PC-3 (cell line): ENCODE measurements at regions not wholly inside any gene's neighbourhood (a gene's known extent, or its start where the extent isn't known, plus 50 kb on each side); places are given as distances from the start of the nearest gene placed in this dataset.

Experiments
- ATAC-seq: fragments of 200-7000 bp; cut with Tn5 transposase; 2 replicates; pipeline ENCODE4 v1.9.1; 2020; ENCODE audit warnings: mild to moderate bottlenecking, moderate library complexity
- BruUV-seq: library from RNA; stranded (reverse); fragments of 400-500 nt; replicated peaks from 2 replicates; lab custom pipeline; 2021; lab: Mats Ljungman, UMichigan
- CTCF ChIA-PET: fragments of 300-600 bp; sonication (Branson Sonifier 250); formaldehyde crosslinking; loops from one replicate; lab custom pipeline; 2022; ENCODE audit warnings: antibody characterized with exemption; lab: Charles Lee
- POLR2A ChIA-PET: fragments of 300-600 bp; sonication (Branson Sonifier 250); formaldehyde crosslinking; loops from one replicate; lab custom pipeline; 2022; ENCODE audit warnings: antibody characterized with exemption; ENCODE audit not compliant: unreplicated experiment; lab: Charles Lee
- DNase-seq: peaks from one replicate; pipeline ENCODE4 v3.0.0-alpha.2; 2015
- H2AFZ ChIP-seq: fragments of 300-600 bp; sonication (generic); 2 replicates; pipeline ENCODE4 v1.6.0; 2016; ENCODE audit warnings: antibody characterized with exemption, low read length
- H3F3A ChIP-seq: fragments of 300-600 bp; sonication (generic); one replicate; pipeline ENCODE4 v1.6.0; 2017; ENCODE audit warnings: antibody characterized with exemption, low read length, control low read depth, mild to moderate bottlenecking; ENCODE audit not compliant: unreplicated experiment
- H3K27ac ChIP-seq: fragments of 300-600 bp; sonication (generic); 2 replicates; pipeline ENCODE4 v1.5.1; 2016; ENCODE audit warnings: mild to moderate bottlenecking, low read length
- H3K27me3 ChIP-seq: fragments of 300-600 bp; sonication (generic); 2 replicates; pipeline ENCODE4 v1.6.1; 2016; ENCODE audit warnings: low read length, mixed read lengths
- H3K36me3 ChIP-seq: fragments of 300-600 bp; sonication (generic); 2 replicates; pipeline ENCODE4 v1.6.1; 2016; ENCODE audit warnings: low read depth, mixed run types, low read length, mixed read lengths
- H3K4me1 ChIP-seq: fragments of 300-600 bp; sonication (generic); 2 replicates; pipeline ENCODE4 v1.5.1; 2016; ENCODE audit warnings: low read length; ENCODE audit not compliant: insufficient read depth
- H3K4me2 ChIP-seq: fragments of 300-600 bp; sonication (generic); 2 replicates; pipeline ENCODE4 v1.6.0; 2016; ENCODE audit warnings: low read length
- H3K4me3 ChIP-seq: fragments of 300-600 bp; sonication (generic); 2 replicates; pipeline ENCODE4 v1.5.1; 2016; ENCODE audit warnings: mild to moderate bottlenecking, low read length, mixed read lengths
- H3K79me2 ChIP-seq: fragments of 300-600 bp; sonication (generic); 2 replicates; pipeline ENCODE4 v1.6.1; 2017; ENCODE audit warnings: low read length, mixed read lengths
- H3K9ac ChIP-seq: fragments of 300-600 bp; sonication (generic); 2 replicates; pipeline ENCODE4 v1.6.0; 2016; ENCODE audit warnings: mild to moderate bottlenecking, low read length
- H3K9me2 ChIP-seq: fragments of 300-600 bp; sonication (generic); replicated peaks from 2 replicates; pipeline ENCODE4 v1.6.1; 2016; ENCODE audit warnings: mixed run types, low read length, mixed read lengths
- H3K9me3 ChIP-seq: fragments of 300-600 bp; sonication (generic); 2 replicates; pipeline ENCODE4 v1.6.1; 2016; ENCODE audit warnings: low read length, mixed read lengths
- H4K20me1 ChIP-seq: fragments of 300-600 bp; sonication (generic); 2 replicates; pipeline ENCODE4 v1.6.1; 2016; ENCODE audit warnings: low read length, mixed read lengths
- CTCF ChIP-seq: fragments of 300-600 bp; sonication (generic); conservative IDR thresholded peaks from 2 replicates; pipeline ENCODE4 v1.5.1; 2017; ENCODE audit warnings: antibody characterized with exemption, low read depth, mild to moderate bottlenecking, low read length
- EZH2 ChIP-seq: fragments of 300-600 bp; sonication (generic); IDR thresholded peaks from one replicate; pipeline ENCODE4 v1.6.1; 2017; ENCODE audit warnings: antibody characterized with exemption, mild to moderate bottlenecking, low read length; ENCODE audit not compliant: unreplicated experiment
- EZH2phosphoT487 ChIP-seq: fragments of 300-600 bp; sonication (generic); IDR thresholded peaks from 2 replicates; pipeline ENCODE4 v1.6.1; 2018; ENCODE audit warnings: mild to moderate bottlenecking, antibody characterized with exemption, low read length, borderline replicate concordance
- intact Hi-C: fragments of 100-400 bp; cut with micrococcal nuclease; formaldehyde crosslinking; loops from 2 replicates; pipeline ENCODE4 v1.9.0; 2023

GRCh38 chr12:60714141-60714900, 1118.5 kb downstream of the SLC16A7 start:
- Histone ChIP-seq H2AFZ (no peak overlapping the region), H3K9me3 (no peaks in the 10 kb centered on the region), H4K20me1 (no peaks in the 10 kb centered on the region), H3K4me2 (no peak overlapping the region), H3K9me2 (no peaks in the 10 kb centered on the region), H3K27ac (no peak overlapping the region), H3K4me1 (peaks cover 11% of the 10 kb centered on the region), H3K79me2 (no peaks in the 10 kb centered on the region), H3K36me3 (no peaks in the 10 kb centered on the region), H3F3A (no peaks in the 10 kb centered on the region), H3K9ac (no peak overlapping the region), H3K27me3 (no peaks in the 10 kb centered on the region), H3K4me3 (no peak overlapping the region)
- no peak for DNase-seq
- ChIA-PET CTCF (no interaction called here), POLR2A (interaction anchor here (0.5 kb wide), 1 partner anchor 11 kb away, joined by 8 read pairs; no protein-coding TSS in a partner anchor)
- no peak for ATAC-seq
- TF ChIP-seq EZH2 = no peak
- TF ChIP-seq CTCF = no peak
- no peak for TF ChIP-seq EZH2phosphoT487
- no TSS peak for BruUV-seq
- intact Hi-C loops = loop anchor here (5.0 to 10.0 kb wide), 2 partner anchors 260 to 738 kb away; no protein-coding TSS in a partner anchor

GRCh38 chr12:60724475-60724874, 1128.6 kb downstream of the SLC16A7 start:
- ATAC-seq (no peak), DNase-seq (no peak)
- H3K9me3 ChIP-seq = no peaks in the 10 kb centered on the region
- H3K4me2 ChIP-seq = no peak overlapping the region
- H3K4me3 ChIP-seq = no peak overlapping the region
- H3K4me1 ChIP-seq = no peaks in the 10 kb centered on the region
- no peak overlapping the region for H3K27ac ChIP-seq
- no peaks in the 10 kb centered on the region for H3F3A ChIP-seq
- no peaks in the 10 kb centered on the region for H3K27me3 ChIP-seq
- H3K9me2 ChIP-seq = no peaks in the 10 kb centered on the region
- H3K9ac ChIP-seq = no peak overlapping the region
- H4K20me1 ChIP-seq = no peaks in the 10 kb centered on the region
- no peaks in the 10 kb centered on the region for H3K79me2 ChIP-seq
- intact Hi-C loops = no loop called here
- no TSS peak for BruUV-seq
- POLR2A ChIA-PET = no interaction called here
- TF ChIP-seq EZH2 = no peak
- no peak for TF ChIP-seq EZH2phosphoT487
- no peak for TF ChIP-seq CTCF
- H3K36me3 ChIP-seq = no peaks in the 10 kb centered on the region
- CTCF ChIA-PET = no interaction called here
- H2AFZ ChIP-seq = no peak overlapping the region

- Histone ChIP-seq H3K4me2 (no peak overlapping the region), H3K4me1 (no peaks in the 10 kb centered on the region), H3F3A (no peaks in the 10 kb centered on the region), H3K36me3 (no peaks in the 10 kb centered on the region), H3K9me2 (no peaks in the 10 kb centered on the region), H2AFZ (no peak overlapping the region), H3K27me3 (no peaks in the 10 kb centered on the region), H3K9me3 (no peaks in the 10 kb centered on the region), H3K9ac (no peak overlapping the region), H4K20me1 (no peaks in the 10 kb centered on the region), H3K4me3 (no peak overlapping the region), H3K79me2 (no peaks in the 10 kb centered on the region), H3K27ac (no peak overlapping the region)
- BruUV-seq = no TSS peak
- ChIA-PET CTCF (no interaction called here), POLR2A (no interaction called here)
- intact Hi-C loops = no loop called here
- DNase-seq = no peak
- ATAC-seq = no peak
- TF ChIP-seq CTCF (no peak), EZH2phosphoT487 (no peak), EZH2 (no peak)
Measured at GRCh38 chr12:60724984-60725383, 1129.2 kb downstream of the SLC16A7 start.
